OCI-LY3 (cell line): ENCODE measurements at regions not wholly inside any gene's neighbourhood (a gene's known extent, or its start where the extent isn't known, plus 50 kb on each side); places are given as distances from the start of the nearest gene placed in this dataset.

Source experiments
- H2AFZ ChIP-seq: fragments of 200-600, 300-600 bp; shearing (Covaris generic); 2 replicates; pipeline ENCODE4 v1.6.0; 2014; ENCODE audit warnings: antibody characterized with exemption, low read depth, low read length
- H3K27ac ChIP-seq: fragments of 200-600, 300-600 bp; sonication (generic); 2 replicates; pipeline ENCODE4 v1.5.1; 2014; ENCODE audit warnings: mild to moderate bottlenecking, low read length, moderate library complexity, mixed read lengths
- H3K27me3 ChIP-seq: fragments of 200-600, 300-600 bp; sonication (generic); 2 replicates; pipeline ENCODE4 v1.6.1; 2014; ENCODE audit warnings: low read depth, low read length, mixed read lengths
- H3K36me3 ChIP-seq: fragments of 200-600, 300-600 bp; sonication (generic); replicated peaks from 2 replicates; pipeline ENCODE3; 2014; ENCODE audit warnings: low read depth, low read length, mixed read lengths
- H3K4me1 ChIP-seq: fragments of 300-600, 200-600 bp; sonication (generic); 2 replicates; pipeline ENCODE4 v1.6.1; 2014; ENCODE audit warnings: low read length, mixed read lengths
- H3K4me2 ChIP-seq: fragments of 200-600, 300-600 bp; sonication (generic); 2 replicates; pipeline ENCODE4 v1.6.1; 2014; ENCODE audit warnings: low read length, mixed read lengths
- H3K4me3 ChIP-seq: fragments of 300-600, 200-600 bp; sonication (generic); 2 replicates; pipeline ENCODE4 v1.5.1; 2014; ENCODE audit warnings: antibody characterized with exemption, mild to moderate bottlenecking, low read length, moderate library complexity
- H3K79me2 ChIP-seq: fragments of 300-600, 200-600 bp; shearing (Covaris generic); 2 replicates; pipeline ENCODE4 v1.6.1; 2014; ENCODE audit warnings: mild to moderate bottlenecking, low read length, mixed read lengths
- H3K9ac ChIP-seq: fragments of 300-600, 200-600 bp; shearing (Covaris generic); 2 replicates; pipeline ENCODE4 v1.6.0; 2014; ENCODE audit warnings: mild to moderate bottlenecking, low read length, moderate library complexity
- H3K9me3 ChIP-seq: fragments of 200-600, 300-600 bp; shearing (Covaris generic); 2 replicates; pipeline ENCODE4 v1.6.1; 2014; ENCODE audit warnings: low read length, mixed read lengths; ENCODE audit not compliant: insufficient read depth
- H4K20me1 ChIP-seq: fragments of 200-600, 300-600 bp; sonication (generic); 2 replicates; pipeline ENCODE4 v1.6.1; 2016; ENCODE audit warnings: low read length, mixed read lengths; ENCODE audit not compliant: insufficient read depth
- EZH2phosphoT487 ChIP-seq: fragments of 200-600 bp; shearing (Covaris generic); IDR thresholded peaks from 2 replicates; pipeline ENCODE4 v1.6.1; 2018; ENCODE audit warnings: antibody characterized with exemption, mixed run types, low read depth
- TF ChIP-seq, protein P1 (sequence below): fragments of 200-600, 300-600 bp; sonication (generic); IDR thresholded peaks from 2 replicates; pipeline ENCODE4 v1.5.1; 2014; ENCODE audit warnings: antibody characterized with exemption, low read length, low read depth

DNA sequence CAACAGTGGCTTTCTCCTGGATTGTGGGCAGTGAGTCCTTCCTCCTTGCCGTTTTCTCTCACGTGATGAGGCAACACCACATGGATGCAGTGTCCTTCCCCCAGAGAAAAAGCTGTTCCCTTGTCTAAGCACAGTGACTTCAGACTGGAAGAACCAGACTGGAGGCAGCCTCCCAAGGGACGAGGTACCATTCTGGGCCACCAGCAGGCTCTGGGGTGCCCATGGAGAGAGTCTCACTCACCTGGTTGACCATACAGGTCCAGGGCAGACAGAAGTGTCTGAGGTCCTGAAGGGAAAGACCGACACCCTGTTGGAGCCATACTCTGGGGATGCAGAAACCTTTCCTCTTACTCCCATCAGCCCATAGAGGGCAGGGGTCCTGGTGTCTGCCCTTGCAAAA lies 69.2 kb upstream of the DOCK1 start:
- Histone ChIP-seq H3K9ac (no peak overlapping the region), H3K79me2 (no peaks in the 10 kb centered on the region), H3K9me3 (no peaks in the 10 kb centered on the region), H3K27ac (no peak overlapping the region), H3K4me2 (no peak overlapping the region), H2AFZ (no peak overlapping the region), H3K4me1 (no peaks in the 10 kb centered on the region), H3K36me3 (no peaks in the 10 kb centered on the region), H3K27me3 (no peaks in the 10 kb centered on the region), H4K20me1 (no peaks in the 10 kb centered on the region), H3K4me3 (no peak overlapping the region)
- TF ChIP-seq, protein P1, sequence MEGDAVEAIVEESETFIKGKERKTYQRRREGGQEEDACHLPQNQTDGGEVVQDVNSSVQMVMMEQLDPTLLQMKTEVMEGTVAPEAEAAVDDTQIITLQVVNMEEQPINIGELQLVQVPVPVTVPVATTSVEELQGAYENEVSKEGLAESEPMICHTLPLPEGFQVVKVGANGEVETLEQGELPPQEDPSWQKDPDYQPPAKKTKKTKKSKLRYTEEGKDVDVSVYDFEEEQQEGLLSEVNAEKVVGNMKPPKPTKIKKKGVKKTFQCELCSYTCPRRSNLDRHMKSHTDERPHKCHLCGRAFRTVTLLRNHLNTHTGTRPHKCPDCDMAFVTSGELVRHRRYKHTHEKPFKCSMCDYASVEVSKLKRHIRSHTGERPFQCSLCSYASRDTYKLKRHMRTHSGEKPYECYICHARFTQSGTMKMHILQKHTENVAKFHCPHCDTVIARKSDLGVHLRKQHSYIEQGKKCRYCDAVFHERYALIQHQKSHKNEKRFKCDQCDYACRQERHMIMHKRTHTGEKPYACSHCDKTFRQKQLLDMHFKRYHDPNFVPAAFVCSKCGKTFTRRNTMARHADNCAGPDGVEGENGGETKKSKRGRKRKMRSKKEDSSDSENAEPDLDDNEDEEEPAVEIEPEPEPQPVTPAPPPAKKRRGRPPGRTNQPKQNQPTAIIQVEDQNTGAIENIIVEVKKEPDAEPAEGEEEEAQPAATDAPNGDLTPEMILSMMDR = no peak
- no peak for TF ChIP-seq EZH2phosphoT487

DNA sequence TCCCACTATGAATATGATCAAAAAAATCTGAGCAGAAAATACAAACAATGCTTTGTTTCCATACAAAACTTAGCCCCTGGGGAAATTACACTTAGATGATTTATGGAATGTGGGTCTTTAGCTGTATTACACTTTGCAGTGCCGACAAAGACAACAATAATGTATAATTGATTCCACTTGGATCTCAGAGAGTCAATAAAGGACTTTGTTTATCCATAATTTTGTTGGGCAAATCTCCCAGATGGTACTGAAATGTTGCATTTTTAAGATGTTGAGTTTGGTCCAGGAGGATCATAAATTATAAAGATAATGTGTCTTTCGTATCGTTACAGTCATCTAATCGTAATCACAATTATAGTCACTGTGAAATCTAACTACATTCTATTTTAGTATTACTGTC lies 66.9 kb upstream of the DOCK1 start:
- TF ChIP-seq EZH2phosphoT487 = no peak
- TF ChIP-seq, protein P1 = no peak
- Histone ChIP-seq H3K79me2 (no peaks in the 10 kb centered on the region), H3K9ac (no peak overlapping the region), H3K27me3 (no peaks in the 10 kb centered on the region), H2AFZ (no peak overlapping the region), H3K36me3 (no peaks in the 10 kb centered on the region), H3K27ac (no peak overlapping the region), H4K20me1 (no peaks in the 10 kb centered on the region), H3K4me1 (no peaks in the 10 kb centered on the region), H3K4me2 (no peak overlapping the region), H3K4me3 (no peak overlapping the region), H3K9me3 (no peaks in the 10 kb centered on the region)

DNA sequence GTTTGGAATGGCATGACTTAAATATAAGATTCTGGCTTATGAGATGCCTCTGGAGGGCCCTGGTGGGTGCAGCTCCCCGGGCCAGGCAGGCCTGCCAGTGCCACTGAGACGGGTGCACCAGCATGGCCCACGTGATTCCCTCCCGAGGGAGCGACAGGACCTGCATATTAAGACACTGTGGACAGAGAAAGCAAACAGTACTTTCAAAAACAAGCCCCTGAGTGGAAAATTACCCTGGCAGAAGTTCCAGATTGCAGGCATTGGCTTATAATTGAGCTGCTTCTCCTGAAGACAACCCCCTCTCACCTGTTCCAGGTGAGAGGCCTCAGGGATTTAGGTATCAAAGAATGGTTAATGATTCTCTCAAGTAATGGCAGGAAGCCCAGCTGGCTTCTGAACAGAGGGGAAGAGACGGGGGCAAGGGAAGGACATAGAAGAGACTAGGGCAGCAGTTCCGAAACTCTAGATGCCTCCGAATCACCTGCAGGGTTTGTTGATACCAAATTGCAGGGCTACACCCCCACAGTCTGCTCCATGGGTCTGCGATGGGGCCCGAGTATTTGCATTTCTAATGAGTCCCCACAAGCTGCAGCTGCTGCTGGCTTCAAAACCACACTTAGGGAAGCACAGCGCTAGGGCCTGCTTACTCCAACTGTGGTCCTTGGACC lies 66.0 kb upstream of the DOCK1 start:
- Histone ChIP-seq H3K4me1 (no peaks in the 10 kb centered on the region), H3K9me3 (no peaks in the 10 kb centered on the region), H2AFZ (no peak overlapping the region), H3K4me2 (no peak overlapping the region), H3K4me3 (no peak overlapping the region), H4K20me1 (no peaks in the 10 kb centered on the region), H3K79me2 (no peaks in the 10 kb centered on the region), H3K36me3 (no peaks in the 10 kb centered on the region), H3K27ac (no peak overlapping the region), H3K27me3 (no peaks in the 10 kb centered on the region), H3K9ac (no peak overlapping the region)
- no peak for TF ChIP-seq EZH2phosphoT487
- TF ChIP-seq, protein P1 = no peak

DNA sequence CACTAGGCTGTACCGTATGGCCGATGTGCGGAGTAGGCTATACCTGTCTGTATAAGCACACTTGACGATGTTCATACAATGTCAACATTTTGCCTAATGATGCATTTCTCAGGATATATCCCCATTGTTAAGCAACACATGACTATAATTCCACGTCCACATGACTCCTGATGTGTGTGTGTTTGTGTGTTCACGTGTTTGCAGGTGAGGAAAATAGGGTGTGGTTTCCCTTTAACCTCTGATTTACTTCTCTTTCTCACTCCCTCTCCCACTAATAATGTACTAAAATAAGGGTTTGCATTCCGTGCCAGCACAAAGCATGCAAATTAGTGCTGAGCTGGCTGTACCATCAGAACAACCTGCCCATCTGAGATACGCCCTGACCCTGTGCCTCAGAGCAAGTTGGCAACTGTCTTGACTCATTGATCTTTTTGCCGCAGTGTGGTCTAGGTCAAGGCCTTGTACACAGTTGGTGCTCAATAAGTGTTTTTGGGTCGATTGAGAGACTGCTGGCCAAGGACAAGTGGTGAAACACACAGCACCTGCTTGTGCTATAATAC lies 64.6 kb upstream of the DOCK1 start:
- H3K9ac ChIP-seq = no peak overlapping the region
- no peaks in the 10 kb centered on the region for H4K20me1 ChIP-seq
- no peak overlapping the region for H3K4me2 ChIP-seq
- no peak overlapping the region for H3K4me3 ChIP-seq
- TF ChIP-seq, protein P1 = no peak
- no peak for TF ChIP-seq EZH2phosphoT487
- no peaks in the 10 kb centered on the region for H3K27me3 ChIP-seq
- no peaks in the 10 kb centered on the region for H3K36me3 ChIP-seq
- H2AFZ ChIP-seq = no peak overlapping the region
- H3K9me3 ChIP-seq = no peaks in the 10 kb centered on the region
- no peaks in the 10 kb centered on the region for H3K4me1 ChIP-seq
- H3K79me2 ChIP-seq = no peaks in the 10 kb centered on the region
- no peak overlapping the region for H3K27ac ChIP-seq
